ENCODE measurements at regions not wholly inside any gene's neighbourhood (a gene's known extent, or its start where the extent isn't known, plus 50 kb on each side); places are given as distances from the start of the nearest gene placed in this dataset.

- H3K9me3 ChIP-seq = no peaks in the 10 kb centered on the region
- TF ChIP-seq CTCF (IDR thresholded peaks at IDR 0.05) (no peak), EP300 (IDR thresholded peaks at IDR 0.05) (no peak), POLR2A (IDR thresholded peaks at IDR 0.05) (no peak)
- no peak for DNase-seq (ENCODE audit: low spot score in 2 of 2)
- H3K4me1 ChIP-seq = no peaks in the 10 kb centered on the region
- 83 to 90% methylated on average over 2 of the region's 2 CpGs for WGBS, 2 donors
- H3K4me3 ChIP-seq = no peak overlapping the region
- H3K27me3 ChIP-seq = no peaks in the 10 kb centered on the region
- H3K36me3 ChIP-seq = no peaks in the 10 kb centered on the region
- no peak overlapping the region for H3K27ac ChIP-seq
Observed at GRCh38 chr20:2227861-2228260, 67.9 kb upstream of the TGM3 start.

GRCh38 chr20:2228926-2229325 lies 66.9 kb upstream of the TGM3 start:
- Histone ChIP-seq H3K4me3 (no peak overlapping the region), H3K36me3 (no peaks in the 10 kb centered on the region), H3K9me3 (no peaks in the 10 kb centered on the region), H3K27ac (no peak overlapping the region), H3K27me3 (no peaks in the 10 kb centered on the region), H3K4me1 (no peaks in the 10 kb centered on the region)
- no peak for DNase-seq (ENCODE audit: low spot score in 2 of 2)
- TF ChIP-seq POLR2A (IDR thresholded peaks at IDR 0.05) (no peak), CTCF (IDR thresholded peaks at IDR 0.05) (no peak), EP300 (IDR thresholded peaks at IDR 0.05) (no peak)
- 49 to 72% methylated on average over 5 of the region's 5 CpGs for WGBS, 2 donors

DNA sequence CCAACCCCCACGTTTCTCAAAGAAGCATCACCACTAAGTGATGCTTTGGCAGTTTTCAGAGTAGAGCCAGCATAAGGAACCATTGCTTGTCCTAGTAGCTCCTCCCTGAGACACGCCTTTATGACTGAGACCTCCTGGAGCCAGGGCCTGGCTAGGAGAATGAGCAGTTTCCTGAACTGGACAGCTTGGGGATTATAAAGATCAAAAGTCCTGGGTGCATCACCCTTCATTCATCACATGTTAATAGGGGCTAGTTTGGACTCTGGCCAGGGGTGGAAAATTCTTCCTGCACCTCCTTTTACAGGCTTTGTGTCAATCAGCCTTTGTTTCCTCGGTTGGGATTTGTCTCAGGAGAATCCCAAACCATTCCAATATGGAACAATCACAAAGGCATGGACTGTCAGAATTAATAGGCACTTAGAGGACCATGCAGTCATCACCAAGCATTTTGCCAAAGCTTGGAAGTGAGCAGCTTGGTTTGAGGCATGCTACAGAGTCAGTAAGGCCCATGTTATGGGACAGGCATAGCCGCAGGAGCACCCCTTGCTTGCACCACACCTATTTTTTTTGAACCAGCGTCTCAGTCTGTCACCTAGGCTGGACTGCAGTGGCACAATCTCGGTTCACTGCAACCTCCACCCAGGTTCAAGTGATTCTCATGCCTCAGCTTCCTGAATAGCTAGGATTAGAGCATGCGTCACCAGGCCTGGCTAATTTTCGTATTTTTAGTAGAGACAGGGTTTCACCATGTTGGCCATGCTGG lies 64.9 kb upstream of the TGM3 start:
- WGBS, 2 donors = 80 to 82% methylated on average over 8 of the region's 8 CpGs
- no peaks in the 10 kb centered on the region for H3K36me3 ChIP-seq
- no peak for DNase-seq (ENCODE audit: low spot score in 2 of 2)
- no peak overlapping the region for H3K4me3 ChIP-seq
- H3K27me3 ChIP-seq = no peaks in the 10 kb centered on the region
- no peaks in the 10 kb centered on the region for H3K4me1 ChIP-seq
- no peak overlapping the region for H3K27ac ChIP-seq
- no peaks in the 10 kb centered on the region for H3K9me3 ChIP-seq
- TF ChIP-seq POLR2A (IDR thresholded peaks at IDR 0.05) (no peak), CTCF (IDR thresholded peaks at IDR 0.05) (no peak), EP300 (IDR thresholded peaks at IDR 0.05) (no peak)

GRCh38 chr20:2231701-2232100 lies 64.1 kb upstream of the TGM3 start:
- Histone ChIP-seq H3K4me1 (peaks cover 0 to 3% (median 0%) of the 10 kb centered on the region in 4 donors), H3K36me3 (no peaks in the 10 kb centered on the region), H3K27ac (no peak overlapping the region), H3K9me3 (no peaks in the 10 kb centered on the region), H3K27me3 (no peaks in the 10 kb centered on the region), H3K4me3 (no peak overlapping the region)
- WGBS, 2 donors = 95 to 96% methylated on average over 7 of the region's 7 CpGs
- TF ChIP-seq CTCF (IDR thresholded peaks at IDR 0.05) (no peak), EP300 (IDR thresholded peaks at IDR 0.05) (no peak), POLR2A (IDR thresholded peaks at IDR 0.05) (no peak)
- no peak for DNase-seq (ENCODE audit: low spot score in 2 of 2)

- Histone ChIP-seq H3K27me3 (no peaks in the 10 kb centered on the region), H3K36me3 (no peaks in the 10 kb centered on the region), H3K4me3 (no peak overlapping the region), H3K9me3 (no peaks in the 10 kb centered on the region), H3K27ac (no peak overlapping the region), H3K4me1 (peaks cover 0 to 20% (median 5%) of the 10 kb centered on the region in 4 donors)
- TF ChIP-seq EP300 (IDR thresholded peaks at IDR 0.05) (no peak), CTCF (IDR thresholded peaks at IDR 0.05) (no peak), POLR2A (IDR thresholded peaks at IDR 0.05) (no peak)
- 43 to 55% methylated on average over 5 of the region's 5 CpGs for WGBS, 2 donors
- no peak for DNase-seq (ENCODE audit: low spot score in 2 of 2)
Observed at GRCh38 chr20:2234598-2235191, 61.1 kb upstream of the TGM3 start.
